Lower lobe of right lung (tissue), 2 donors: ENCODE measurements at regions not wholly inside any gene's neighbourhood (a gene's known extent, or its start where the extent isn't known, plus 50 kb on each side); places are given as distances from the start of the nearest gene placed in this dataset.

Source experiments
- ATAC-seq, 2 donors: fragments of 200-7000 bp; cut with Tn5 transposase; one replicate each; pipeline ENCODE4 v1.9.1; 2020 to 2022; ENCODE audit warnings: mild to moderate bottlenecking in 2 of 2, moderate library complexity in 2 of 2
- DNase-seq: peaks from one replicate; pipeline ENCODE4 v3.0.0-alpha.2; 2020
- H3K27ac ChIP-seq: fragments of 200-600 bp; one replicate; pipeline ENCODE4 v1.8.0; 2022
- H3K27me3 ChIP-seq: fragments of 200-600 bp; one replicate; pipeline ENCODE4 v1.8.0; 2022; ENCODE audit warnings: low read depth
- H3K36me3 ChIP-seq: fragments of 200-600 bp; one replicate; pipeline ENCODE4 v1.8.0; 2022; ENCODE audit warnings: mild to moderate bottlenecking
- H3K4me1 ChIP-seq: fragments of 200-600 bp; one replicate; pipeline ENCODE4 v1.8.0; 2022
- H3K4me3 ChIP-seq: fragments of 200-600 bp; one replicate; pipeline ENCODE4 v1.8.0; 2022; ENCODE audit warnings: mild to moderate bottlenecking
- H3K9me3 ChIP-seq: fragments of 200-600 bp; one replicate; pipeline ENCODE4 v1.8.0; 2022
- CTCF ChIP-seq: fragments of 200-600 bp; IDR thresholded peaks from one replicate; pipeline ENCODE4 v1.8.0; 2022; ENCODE audit warnings: antibody characterized with exemption, mild to moderate bottlenecking
- intact Hi-C: fragments of 100-400 bp; cut with DNase I; formaldehyde crosslinking; loops from one replicate; pipeline ENCODE4 v1.11.0; 2022
- donor health status: DM: no; HTN: yes; CAD: no; lungs with severe emphysema.

- Histone ChIP-seq H3K4me3 (no peak overlapping the region), H3K27ac (no peak overlapping the region), H3K27me3 (no peaks in the 10 kb centered on the region), H3K36me3 (no peaks in the 10 kb centered on the region), H3K4me1 (no peaks in the 10 kb centered on the region), H3K9me3 (no peaks in the 10 kb centered on the region)
- intact Hi-C loops, result no loop called here
- ATAC-seq (no peak), DNase-seq (no peak)
- no peak for TF ChIP-seq CTCF
Observed at GRCh38 chr13:54133746-54134145, 1105.1 kb downstream of the OLFM4 start.

- H3K4me1 ChIP-seq, result no peaks in the 10 kb centered on the region
- no peak for ATAC-seq
- H3K27ac ChIP-seq, result no peak overlapping the region
- no peaks in the 10 kb centered on the region for H3K27me3 ChIP-seq
- no peak overlapping the region for H3K4me3 ChIP-seq
- intact Hi-C loops, result no loop called here
- TF ChIP-seq CTCF, result no peak
- DNase-seq, result no peak
- H3K9me3 ChIP-seq, result no peaks in the 10 kb centered on the region
- H3K36me3 ChIP-seq, result no peaks in the 10 kb centered on the region
Observed at GRCh38 chr13:54144828-54145227, 1116.2 kb downstream of the OLFM4 start.

- Histone ChIP-seq H3K4me1 (no peaks in the 10 kb centered on the region), H3K36me3 (no peaks in the 10 kb centered on the region), H3K4me3 (no peak overlapping the region), H3K9me3 (no peaks in the 10 kb centered on the region), H3K27ac (no peak overlapping the region), H3K27me3 (no peaks in the 10 kb centered on the region)
- no peak for DNase-seq
- ATAC-seq, result no peak
- intact Hi-C loops, result no loop called here
- no peak for TF ChIP-seq CTCF
Observed at GRCh38 chr13:54150851-54151250, 1122.2 kb downstream of the OLFM4 start.

- intact Hi-C loops, result no loop called here
- ATAC-seq (no peak), DNase-seq (no peak)
- TF ChIP-seq CTCF, result no peak
- Histone ChIP-seq H3K27me3 (no peaks in the 10 kb centered on the region), H3K4me1 (no peaks in the 10 kb centered on the region), H3K4me3 (no peak overlapping the region), H3K36me3 (no peaks in the 10 kb centered on the region), H3K9me3 (no peaks in the 10 kb centered on the region), H3K27ac (no peak overlapping the region)
Observed at GRCh38 chr13:54162069-54162468, 1133.5 kb downstream of the OLFM4 start.

- intact Hi-C loops, result no loop called here
- no peak for ATAC-seq
- H3K9me3 ChIP-seq, result no peaks in the 10 kb centered on the region
- H3K27ac ChIP-seq, result no peak overlapping the region
- DNase-seq, result no peak
- H3K4me3 ChIP-seq, result no peak overlapping the region
- TF ChIP-seq CTCF, result no peak
- no peaks in the 10 kb centered on the region for H3K4me1 ChIP-seq
- no peaks in the 10 kb centered on the region for H3K27me3 ChIP-seq
- H3K36me3 ChIP-seq, result no peaks in the 10 kb centered on the region
Observed at GRCh38 chr13:54165581-54166215, 1137.1 kb downstream of the OLFM4 start.
